PC-3 (cell line): ENCODE measurements at regions not wholly inside any gene's neighbourhood (a gene's known extent, or its start where the extent isn't known, plus 50 kb on each side); places are given as distances from the start of the nearest gene placed in this dataset.
A peak's percentile ranks its signal among the peaks of the same experiment; 100 is the strongest.

Experiments used
- ATAC-seq: fragments of 200-7000 bp; cut with Tn5 transposase; 2 replicates; pipeline ENCODE4 v1.9.1; 2020; ENCODE audit warnings: mild to moderate bottlenecking, moderate library complexity
- BruUV-seq: library from RNA; stranded (reverse); fragments of 400-500 nt; replicated peaks from 2 replicates; lab custom pipeline; 2021; lab: Mats Ljungman, UMichigan
- CTCF ChIA-PET: fragments of 300-600 bp; sonication (Branson Sonifier 250); formaldehyde crosslinking; loops from one replicate; lab custom pipeline; 2022; ENCODE audit warnings: antibody characterized with exemption; lab: Charles Lee
- POLR2A ChIA-PET: fragments of 300-600 bp; sonication (Branson Sonifier 250); formaldehyde crosslinking; loops from one replicate; lab custom pipeline; 2022; ENCODE audit warnings: antibody characterized with exemption; ENCODE audit not compliant: unreplicated experiment; lab: Charles Lee
- DNase-seq: peaks from one replicate; pipeline ENCODE4 v3.0.0-alpha.2; 2015
- H2AFZ ChIP-seq: fragments of 300-600 bp; sonication (generic); 2 replicates; pipeline ENCODE4 v1.6.0; 2016; ENCODE audit warnings: antibody characterized with exemption, low read length
- H3F3A ChIP-seq: fragments of 300-600 bp; sonication (generic); one replicate; pipeline ENCODE4 v1.6.0; 2017; ENCODE audit warnings: antibody characterized with exemption, low read length, control low read depth, mild to moderate bottlenecking; ENCODE audit not compliant: unreplicated experiment
- H3K27ac ChIP-seq: fragments of 300-600 bp; sonication (generic); 2 replicates; pipeline ENCODE4 v1.5.1; 2016; ENCODE audit warnings: mild to moderate bottlenecking, low read length
- H3K27me3 ChIP-seq: fragments of 300-600 bp; sonication (generic); 2 replicates; pipeline ENCODE4 v1.6.1; 2016; ENCODE audit warnings: low read length, mixed read lengths
- H3K36me3 ChIP-seq: fragments of 300-600 bp; sonication (generic); 2 replicates; pipeline ENCODE4 v1.6.1; 2016; ENCODE audit warnings: low read depth, mixed run types, low read length, mixed read lengths
- H3K4me1 ChIP-seq: fragments of 300-600 bp; sonication (generic); 2 replicates; pipeline ENCODE4 v1.5.1; 2016; ENCODE audit warnings: low read length; ENCODE audit not compliant: insufficient read depth
- H3K4me2 ChIP-seq: fragments of 300-600 bp; sonication (generic); 2 replicates; pipeline ENCODE4 v1.6.0; 2016; ENCODE audit warnings: low read length
- H3K4me3 ChIP-seq: fragments of 300-600 bp; sonication (generic); 2 replicates; pipeline ENCODE4 v1.5.1; 2016; ENCODE audit warnings: mild to moderate bottlenecking, low read length, mixed read lengths
- H3K79me2 ChIP-seq: fragments of 300-600 bp; sonication (generic); 2 replicates; pipeline ENCODE4 v1.6.1; 2017; ENCODE audit warnings: low read length, mixed read lengths
- H3K9ac ChIP-seq: fragments of 300-600 bp; sonication (generic); 2 replicates; pipeline ENCODE4 v1.6.0; 2016; ENCODE audit warnings: mild to moderate bottlenecking, low read length
- H3K9me2 ChIP-seq: fragments of 300-600 bp; sonication (generic); replicated peaks from 2 replicates; pipeline ENCODE4 v1.6.1; 2016; ENCODE audit warnings: mixed run types, low read length, mixed read lengths
- H3K9me3 ChIP-seq: fragments of 300-600 bp; sonication (generic); 2 replicates; pipeline ENCODE4 v1.6.1; 2016; ENCODE audit warnings: low read length, mixed read lengths
- H4K20me1 ChIP-seq: fragments of 300-600 bp; sonication (generic); 2 replicates; pipeline ENCODE4 v1.6.1; 2016; ENCODE audit warnings: low read length, mixed read lengths
- CTCF ChIP-seq: fragments of 300-600 bp; sonication (generic); conservative IDR thresholded peaks from 2 replicates; pipeline ENCODE4 v1.5.1; 2017; ENCODE audit warnings: antibody characterized with exemption, low read depth, mild to moderate bottlenecking, low read length
- EZH2 ChIP-seq: fragments of 300-600 bp; sonication (generic); IDR thresholded peaks from one replicate; pipeline ENCODE4 v1.6.1; 2017; ENCODE audit warnings: antibody characterized with exemption, mild to moderate bottlenecking, low read length; ENCODE audit not compliant: unreplicated experiment
- EZH2phosphoT487 ChIP-seq: fragments of 300-600 bp; sonication (generic); IDR thresholded peaks from 2 replicates; pipeline ENCODE4 v1.6.1; 2018; ENCODE audit warnings: mild to moderate bottlenecking, antibody characterized with exemption, low read length, borderline replicate concordance
- intact Hi-C: fragments of 100-400 bp; cut with micrococcal nuclease; formaldehyde crosslinking; loops from 2 replicates; pipeline ENCODE4 v1.9.0; 2023

GRCh38 chr11:8841899-8842298 lies 69.1 kb upstream of the AKIP1 start:
- ATAC-seq = no peak
- CTCF ChIA-PET = no interaction called here
- BruUV-seq = no TSS peak

GRCh38 chr11:8858808-8859207 lies 52.2 kb upstream of the AKIP1 start:
- no peak for ATAC-seq

More at GRCh38 chr11:8841899-8842298, 69.1 kb upstream of the AKIP1 start:
- H4K20me1 ChIP-seq = no peaks in the 10 kb centered on the region
- H3K4me3 ChIP-seq = no peak overlapping the region
- TF ChIP-seq CTCF (no peak), EZH2 (no peak), EZH2phosphoT487 (no peak)
- H3K36me3 ChIP-seq = no peaks in the 10 kb centered on the region
- no peak overlapping the region for H3K9ac ChIP-seq
- no peak overlapping the region for H2AFZ ChIP-seq
- DNase-seq = peak; percentile 8
- no peak overlapping the region for H3K4me2 ChIP-seq
- POLR2A ChIA-PET = no interaction called here
- peaks cover 11% of the 10 kb centered on the region for H3K4me1 ChIP-seq
- no peaks in the 10 kb centered on the region for H3K9me3 ChIP-seq
- no peaks in the 10 kb centered on the region for H3F3A ChIP-seq
- no peaks in the 10 kb centered on the region for H3K9me2 ChIP-seq
- H3K27me3 ChIP-seq = no peaks in the 10 kb centered on the region
- H3K79me2 ChIP-seq = no peaks in the 10 kb centered on the region
- H3K27ac ChIP-seq = no peak overlapping the region
- intact Hi-C loops = no loop called here

More at GRCh38 chr11:8858808-8859207, 52.2 kb upstream of the AKIP1 start:
- no peaks in the 10 kb centered on the region for H3K27me3 ChIP-seq
- H3K4me1 ChIP-seq = peaks cover 5% of the 10 kb centered on the region
- H3K4me2 ChIP-seq = no peak overlapping the region
- no peak for DNase-seq
- no peak overlapping the region for H3K9ac ChIP-seq
- no peaks in the 10 kb centered on the region for H3K36me3 ChIP-seq
- POLR2A ChIA-PET = no interaction called here
- intact Hi-C loops = no loop called here
- CTCF ChIA-PET = no interaction called here
- no peaks in the 10 kb centered on the region for H3K9me3 ChIP-seq
- H3K79me2 ChIP-seq = no peaks in the 10 kb centered on the region
- H3K4me3 ChIP-seq = no peak overlapping the region
- no peaks in the 10 kb centered on the region for H3K9me2 ChIP-seq
- H3F3A ChIP-seq = no peaks in the 10 kb centered on the region
- H4K20me1 ChIP-seq = no peaks in the 10 kb centered on the region
- no peak overlapping the region for H3K27ac ChIP-seq
- BruUV-seq = no TSS peak
- H2AFZ ChIP-seq = no peak overlapping the region
- no peak for TF ChIP-seq CTCF
- no peak for TF ChIP-seq EZH2
- no peak for TF ChIP-seq EZH2phosphoT487
